WTC11 (cell line): ENCODE measurements at regions not wholly inside any gene's neighbourhood (a gene's known extent, or its start where the extent isn't known, plus 50 kb on each side); places are given as distances from the start of the nearest gene placed in this dataset.

Experiments
- ATF1 ChIP-seq: sonication (generic); formaldehyde crosslinking; IDR thresholded peaks from 2 replicates; pipeline ENCODE4 v1.8.1; 2023; ENCODE audit warnings: mild to moderate bottlenecking, moderate library complexity, missing genetic modification reagents
- NR1H2 ChIP-seq: sonication (generic); formaldehyde crosslinking; IDR thresholded peaks from 2 replicates; pipeline ENCODE4 v1.9.0; 2021; ENCODE audit warnings: mild to moderate bottlenecking, moderate library complexity, missing genetic modification reagents
- TF ChIP-seq, protein P1 (sequence below): fragments of 200-600 bp; IDR thresholded peaks from 2 replicates; pipeline ENCODE4 v1.8.0; 2022; ENCODE audit warnings: antibody characterized with exemption
- TF ChIP-seq, protein P2 (sequence below): sonication (generic); formaldehyde crosslinking; IDR thresholded peaks from 2 replicates; pipeline ENCODE4 v1.8.1; 2022; ENCODE audit warnings: mild to moderate bottlenecking, missing genetic modification reagents, moderate library complexity, borderline replicate concordance
- TF ChIP-seq, protein P3 (sequence below): sonication (generic); formaldehyde crosslinking; IDR thresholded peaks from 2 replicates; pipeline ENCODE4 v1.8.1; 2023; ENCODE audit warnings: mild to moderate bottlenecking, moderate library complexity, missing genetic modification reagents
- TF ChIP-seq, protein P4 (sequence below): sonication (generic); formaldehyde crosslinking; IDR thresholded peaks from 2 replicates; pipeline ENCODE4 v1.8.0; 2022; ENCODE audit warnings: mild to moderate bottlenecking, missing genetic modification reagents

DNA sequence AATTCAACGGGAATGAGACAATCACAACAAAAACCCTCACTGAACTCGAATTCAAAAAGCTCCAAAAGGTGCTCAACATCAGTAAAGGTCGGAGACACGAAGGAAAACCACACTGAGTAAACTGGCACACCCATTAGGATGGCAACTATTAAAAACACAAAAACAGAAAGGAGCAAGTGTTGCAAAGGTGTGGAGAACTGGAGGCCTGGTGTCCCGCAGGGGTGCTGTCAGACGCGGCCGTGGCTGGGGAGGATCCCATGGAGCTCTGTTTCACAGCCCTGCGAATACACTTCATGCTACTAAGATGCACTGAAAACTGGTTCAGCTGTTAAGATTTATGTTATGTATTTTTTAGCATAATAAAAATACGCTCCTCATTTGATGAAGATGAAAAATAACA is 730.6 kb downstream of the GALR1 start:
- TF ChIP-seq, protein P1, sequence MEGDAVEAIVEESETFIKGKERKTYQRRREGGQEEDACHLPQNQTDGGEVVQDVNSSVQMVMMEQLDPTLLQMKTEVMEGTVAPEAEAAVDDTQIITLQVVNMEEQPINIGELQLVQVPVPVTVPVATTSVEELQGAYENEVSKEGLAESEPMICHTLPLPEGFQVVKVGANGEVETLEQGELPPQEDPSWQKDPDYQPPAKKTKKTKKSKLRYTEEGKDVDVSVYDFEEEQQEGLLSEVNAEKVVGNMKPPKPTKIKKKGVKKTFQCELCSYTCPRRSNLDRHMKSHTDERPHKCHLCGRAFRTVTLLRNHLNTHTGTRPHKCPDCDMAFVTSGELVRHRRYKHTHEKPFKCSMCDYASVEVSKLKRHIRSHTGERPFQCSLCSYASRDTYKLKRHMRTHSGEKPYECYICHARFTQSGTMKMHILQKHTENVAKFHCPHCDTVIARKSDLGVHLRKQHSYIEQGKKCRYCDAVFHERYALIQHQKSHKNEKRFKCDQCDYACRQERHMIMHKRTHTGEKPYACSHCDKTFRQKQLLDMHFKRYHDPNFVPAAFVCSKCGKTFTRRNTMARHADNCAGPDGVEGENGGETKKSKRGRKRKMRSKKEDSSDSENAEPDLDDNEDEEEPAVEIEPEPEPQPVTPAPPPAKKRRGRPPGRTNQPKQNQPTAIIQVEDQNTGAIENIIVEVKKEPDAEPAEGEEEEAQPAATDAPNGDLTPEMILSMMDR: no peak
- TF ChIP-seq NR1H2 (CRISPR knock-in tag) (no peak), ATF1 (CRISPR knock-in tag) (no peak)
- TF ChIP-seq, protein P2, sequence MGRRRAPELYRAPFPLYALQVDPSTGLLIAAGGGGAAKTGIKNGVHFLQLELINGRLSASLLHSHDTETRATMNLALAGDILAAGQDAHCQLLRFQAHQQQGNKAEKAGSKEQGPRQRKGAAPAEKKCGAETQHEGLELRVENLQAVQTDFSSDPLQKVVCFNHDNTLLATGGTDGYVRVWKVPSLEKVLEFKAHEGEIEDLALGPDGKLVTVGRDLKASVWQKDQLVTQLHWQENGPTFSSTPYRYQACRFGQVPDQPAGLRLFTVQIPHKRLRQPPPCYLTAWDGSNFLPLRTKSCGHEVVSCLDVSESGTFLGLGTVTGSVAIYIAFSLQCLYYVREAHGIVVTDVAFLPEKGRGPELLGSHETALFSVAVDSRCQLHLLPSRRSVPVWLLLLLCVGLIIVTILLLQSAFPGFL (CRISPR knock-in tag): no peak
- TF ChIP-seq, protein P3, sequence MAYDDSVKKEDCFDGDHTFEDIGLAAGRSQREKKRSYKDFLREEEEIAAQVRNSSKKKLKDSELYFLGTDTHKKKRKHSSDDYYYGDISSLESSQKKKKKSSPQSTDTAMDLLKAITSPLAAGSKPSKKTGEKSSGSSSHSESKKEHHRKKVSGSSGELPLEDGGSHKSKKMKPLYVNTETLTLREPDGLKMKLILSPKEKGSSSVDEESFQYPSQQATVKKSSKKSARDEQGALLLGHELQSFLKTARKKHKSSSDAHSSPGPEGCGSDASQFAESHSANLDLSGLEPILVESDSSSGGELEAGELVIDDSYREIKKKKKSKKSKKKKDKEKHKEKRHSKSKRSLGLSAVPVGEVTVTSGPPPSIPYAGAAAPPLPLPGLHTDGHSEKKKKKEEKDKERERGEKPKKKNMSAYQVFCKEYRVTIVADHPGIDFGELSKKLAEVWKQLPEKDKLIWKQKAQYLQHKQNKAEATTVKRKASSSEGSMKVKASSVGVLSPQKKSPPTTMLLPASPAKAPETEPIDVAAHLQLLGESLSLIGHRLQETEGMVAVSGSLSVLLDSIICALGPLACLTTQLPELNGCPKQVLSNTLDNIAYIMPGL (CRISPR knock-in tag): no peak
- TF ChIP-seq, protein P4, sequence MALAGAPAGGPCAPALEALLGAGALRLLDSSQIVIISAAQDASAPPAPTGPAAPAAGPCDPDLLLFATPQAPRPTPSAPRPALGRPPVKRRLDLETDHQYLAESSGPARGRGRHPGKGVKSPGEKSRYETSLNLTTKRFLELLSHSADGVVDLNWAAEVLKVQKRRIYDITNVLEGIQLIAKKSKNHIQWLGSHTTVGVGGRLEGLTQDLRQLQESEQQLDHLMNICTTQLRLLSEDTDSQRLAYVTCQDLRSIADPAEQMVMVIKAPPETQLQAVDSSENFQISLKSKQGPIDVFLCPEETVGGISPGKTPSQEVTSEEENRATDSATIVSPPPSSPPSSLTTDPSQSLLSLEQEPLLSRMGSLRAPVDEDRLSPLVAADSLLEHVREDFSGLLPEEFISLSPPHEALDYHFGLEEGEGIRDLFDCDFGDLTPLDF: no peak
